ENCODE measurements at regions not wholly inside any gene's neighbourhood (a gene's known extent, or its start where the extent isn't known, plus 50 kb on each side); places are given as distances from the start of the nearest gene placed in this dataset.

DNA sequence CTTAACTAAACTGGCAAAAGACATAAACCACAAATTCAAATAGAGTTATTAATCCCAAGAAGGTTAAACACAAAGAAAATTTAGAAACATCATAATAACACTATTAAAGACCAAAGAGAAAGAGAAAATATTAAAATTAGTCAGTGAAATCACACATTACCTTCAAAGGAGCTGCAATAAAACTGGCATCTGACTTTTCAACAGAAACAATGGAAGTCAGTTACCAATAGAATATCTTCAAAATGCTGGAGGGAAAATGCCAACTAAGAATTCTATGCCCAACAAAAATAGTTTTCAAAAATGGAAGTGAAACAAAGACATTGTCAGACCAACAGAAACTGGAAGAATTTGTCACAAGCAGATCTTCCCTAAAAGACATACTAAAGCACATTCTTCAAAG is 68.7 kb upstream of the RNF7 start:
- CTCF ChIA-PET = no interaction called here
- Mint-ChIP-seq H3K4me3 (no peak overlapping the region), H3K27me3 (ENCODE audit: low read depth) (peaks cover 23% of the 10 kb centered on the region), H3K4me1 (ENCODE audit: low read depth) (no peaks in the 10 kb centered on the region), H3K27ac (no peak overlapping the region), H3K36me3 (ENCODE audit: low read depth) (peaks cover 2% of the 10 kb centered on the region), H3K9me3 (ENCODE audit: insufficient read depth) (peaks cover 13% of the 10 kb centered on the region)
- DNase-seq (no peak), ATAC-seq (no peak)
- POLR2A ChIA-PET = no interaction called here

DNA sequence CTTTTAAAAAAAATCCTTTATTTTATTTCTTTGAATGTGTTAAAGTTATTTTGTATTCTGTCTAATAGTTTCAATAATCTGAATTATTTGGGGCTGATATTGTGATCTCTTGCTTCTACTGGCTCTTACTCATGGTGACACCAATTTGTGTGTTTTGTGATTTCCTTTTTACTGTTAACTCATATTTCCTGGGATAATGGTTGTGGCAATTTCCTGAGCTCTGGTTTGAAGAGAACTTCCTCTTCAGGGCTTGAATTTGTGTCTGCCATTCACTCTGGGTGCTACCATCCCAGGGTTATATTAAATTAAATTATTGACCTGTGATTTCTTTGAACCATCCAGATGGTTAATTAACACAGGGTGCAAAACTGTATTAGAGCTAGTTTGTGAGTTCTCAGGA is 60.4 kb upstream of the RNF7 start:
- peaks cover 26% of the 10 kb centered on the region for H3K27me3 Mint-ChIP-seq (ENCODE audit: low read depth)
- no peaks in the 10 kb centered on the region for H3K36me3 Mint-ChIP-seq (ENCODE audit: low read depth)
- H3K4me3 Mint-ChIP-seq = no peak overlapping the region
- ChIA-PET POLR2A (no interaction called here), CTCF (no interaction called here)
- no peak for DNase-seq
- peaks cover 18% of the 10 kb centered on the region for H3K4me1 Mint-ChIP-seq (ENCODE audit: low read depth)
- H3K27ac Mint-ChIP-seq = no peak overlapping the region
- no peak for ATAC-seq
- H3K9me3 Mint-ChIP-seq (ENCODE audit: insufficient read depth) = no peaks in the 10 kb centered on the region

DNA sequence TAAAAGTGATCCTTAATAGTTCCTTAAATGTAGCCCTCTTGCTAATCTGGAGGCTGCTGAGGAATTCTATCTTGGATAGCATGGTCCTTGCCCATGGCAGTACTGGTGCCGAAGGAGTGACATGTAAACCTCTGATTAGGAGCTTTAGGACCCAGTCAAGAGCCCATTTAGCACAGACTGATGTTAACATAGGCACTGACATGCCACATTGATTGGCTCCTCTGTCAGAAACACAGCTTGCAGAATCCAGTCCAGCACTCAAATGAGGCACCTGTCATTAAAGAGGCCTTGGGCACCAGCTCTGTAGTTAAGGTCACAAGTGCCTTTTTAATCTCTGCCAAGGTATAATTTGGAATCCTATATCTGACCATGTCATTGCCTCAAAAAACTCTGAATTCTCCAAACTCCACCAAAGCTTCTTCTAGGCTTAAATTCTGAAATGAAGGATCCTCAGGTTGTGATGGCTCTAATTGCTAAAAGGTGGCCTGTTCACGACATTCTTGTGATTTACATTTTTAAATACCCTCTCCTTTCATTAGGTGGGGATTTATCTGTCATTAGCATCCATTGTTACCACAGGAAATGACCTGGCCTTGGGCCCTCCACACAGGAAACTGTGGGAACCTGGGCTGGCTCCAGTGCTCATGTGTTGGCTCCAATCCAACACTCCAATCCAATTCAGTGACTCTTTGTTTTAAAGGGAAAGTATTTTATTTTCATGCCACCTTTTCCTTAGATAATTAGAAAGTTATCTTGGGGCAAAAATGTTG is 57.3 kb upstream of the RNF7 start:
- CTCF ChIA-PET = interaction anchor here (1.0 kb wide), 1 partner anchor 207 kb away, joined by 4 read pairs; no protein-coding TSS in a partner anchor

DNA sequence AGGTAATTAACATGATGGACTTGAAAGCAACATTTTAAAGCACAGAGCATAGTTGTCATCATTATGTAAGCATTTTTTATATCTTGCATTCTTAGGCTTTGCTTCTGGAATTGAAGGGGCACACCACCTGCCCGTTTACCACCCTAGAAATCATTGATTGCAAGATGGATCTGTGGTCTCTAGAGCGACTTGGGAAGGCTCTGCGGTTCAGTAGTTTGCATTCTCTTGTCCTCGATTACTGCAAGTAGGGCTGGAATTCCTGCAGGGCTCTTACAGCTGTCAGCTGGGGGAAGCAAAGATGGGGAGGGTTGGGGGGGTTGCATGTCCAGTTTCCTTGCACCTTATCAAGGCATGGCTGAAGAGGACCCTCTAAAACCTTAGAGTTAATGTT is 56.7 kb upstream of the RNF7 start:
- ATAC-seq (no peak), DNase-seq (no peak)
- H3K27me3 Mint-ChIP-seq (ENCODE audit: low read depth) = peaks cover 9% of the 10 kb centered on the region
- no peaks in the 10 kb centered on the region for H3K9me3 Mint-ChIP-seq (ENCODE audit: insufficient read depth)
- no peak overlapping the region for H3K4me3 Mint-ChIP-seq
- ChIA-PET POLR2A (no interaction called here), CTCF (interaction anchor here (1.0 kb wide), 1 partner anchor 207 kb away, joined by 4 read pairs; no protein-coding TSS in a partner anchor)
- no peak overlapping the region for H3K27ac Mint-ChIP-seq
- no peaks in the 10 kb centered on the region for H3K36me3 Mint-ChIP-seq (ENCODE audit: low read depth)
- peaks cover 21% of the 10 kb centered on the region for H3K4me1 Mint-ChIP-seq (ENCODE audit: low read depth)

More for the DNA sequence above, 57.3 kb upstream of the RNF7 start:
- no peak for DNase-seq
- Mint-ChIP-seq H3K9me3 (ENCODE audit: insufficient read depth) (no peaks in the 10 kb centered on the region), H3K36me3 (ENCODE audit: low read depth) (no peaks in the 10 kb centered on the region), H3K27me3 (ENCODE audit: low read depth) (peaks cover 13% of the 10 kb centered on the region), H3K4me3 (no peak overlapping the region), H3K27ac (no peak overlapping the region), H3K4me1 (ENCODE audit: low read depth) (peaks cover 18% of the 10 kb centered on the region)
- ATAC-seq = no peak
- POLR2A ChIA-PET = interaction anchor here (0.8 kb wide), 1 partner anchor 115 kb away, joined by 3 read pairs; no protein-coding TSS in a partner anchor

DNA sequence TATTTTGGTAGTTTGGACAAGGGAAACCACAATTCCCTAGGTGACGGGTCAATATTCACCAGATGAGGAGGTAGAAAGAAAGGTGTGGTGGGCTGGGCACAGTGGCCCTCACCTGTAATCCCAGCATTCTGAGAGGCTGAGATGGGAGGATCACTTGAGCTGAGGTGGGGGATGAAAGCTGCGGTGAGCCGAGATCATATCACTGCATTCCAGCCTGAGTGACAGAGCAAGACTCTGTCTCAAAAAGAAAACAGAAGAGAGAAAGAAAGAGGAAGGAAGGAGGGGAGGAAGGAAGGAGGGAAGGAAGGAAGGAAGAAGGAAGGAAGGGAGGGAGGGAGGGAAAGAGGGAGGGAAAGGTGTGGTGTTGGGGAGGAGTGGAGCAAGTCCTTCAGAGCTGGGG is 56.1 kb upstream of the RNF7 start:
- DNase-seq = no peak
- no peak overlapping the region for H3K27ac Mint-ChIP-seq
- H3K36me3 Mint-ChIP-seq (ENCODE audit: low read depth) = no peaks in the 10 kb centered on the region
- H3K4me1 Mint-ChIP-seq (ENCODE audit: low read depth) = peaks cover 26% of the 10 kb centered on the region
- H3K4me3 Mint-ChIP-seq = no peak overlapping the region
- CTCF ChIA-PET = no interaction called here
- POLR2A ChIA-PET = no interaction called here
- H3K9me3 Mint-ChIP-seq (ENCODE audit: insufficient read depth) = no peaks in the 10 kb centered on the region
- peaks cover 3% of the 10 kb centered on the region for H3K27me3 Mint-ChIP-seq (ENCODE audit: low read depth)
- ATAC-seq = no peak

DNA sequence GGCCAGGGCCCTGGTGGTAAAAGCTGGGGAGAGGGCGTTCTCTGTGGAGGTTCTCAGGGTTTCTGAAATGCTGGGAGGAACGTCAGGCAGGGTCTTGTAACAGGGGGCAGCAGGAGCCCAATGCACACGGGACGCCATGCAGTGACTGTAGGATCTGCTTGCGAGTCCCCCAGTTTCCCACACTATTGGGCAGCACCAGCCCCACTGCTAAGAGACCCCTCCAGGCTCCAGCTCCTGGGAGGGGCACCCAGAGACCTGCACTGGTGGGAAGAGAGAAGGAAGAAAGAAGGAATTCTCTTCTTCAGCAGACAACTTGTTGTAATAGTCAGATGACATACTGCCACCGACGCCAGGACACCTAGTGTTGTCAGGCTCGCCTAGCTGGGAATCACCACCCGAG is 55.2 kb upstream of the RNF7 start:
- no peak for ATAC-seq
- no peak for DNase-seq
- Mint-ChIP-seq H3K36me3 (ENCODE audit: low read depth) (no peaks in the 10 kb centered on the region), H3K9me3 (ENCODE audit: insufficient read depth) (no peaks in the 10 kb centered on the region), H3K4me3 (no peak overlapping the region), H3K4me1 (ENCODE audit: low read depth) (peaks cover 24% of the 10 kb centered on the region), H3K27ac (no peak overlapping the region), H3K27me3 (ENCODE audit: low read depth) (no peaks in the 10 kb centered on the region)
- POLR2A ChIA-PET = no interaction called here
- CTCF ChIA-PET = no interaction called here

DNA sequence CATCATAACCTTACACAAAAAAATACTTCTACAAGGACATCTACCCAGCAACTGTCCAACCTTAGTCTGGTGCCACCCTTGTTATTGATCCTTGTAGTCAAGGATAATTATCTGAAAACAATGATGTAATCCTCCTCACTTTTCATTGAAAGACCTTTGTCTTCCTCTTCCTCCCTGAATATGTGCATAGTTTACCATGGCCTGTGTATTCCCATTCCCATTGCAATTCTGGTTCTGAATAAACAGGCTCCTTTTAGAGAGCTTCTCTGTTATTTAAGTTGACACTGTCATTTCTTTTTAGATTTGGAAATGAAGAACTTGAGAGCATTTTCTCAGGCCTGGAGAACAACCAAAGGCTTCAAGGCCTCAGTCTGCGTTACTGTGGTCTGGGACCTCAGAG is 53.3 kb upstream of the RNF7 start:
- ATAC-seq = no peak
- H3K27me3 Mint-ChIP-seq (ENCODE audit: low read depth) = no peaks in the 10 kb centered on the region
- POLR2A ChIA-PET = no interaction called here
- H3K36me3 Mint-ChIP-seq (ENCODE audit: low read depth) = no peaks in the 10 kb centered on the region
- no peaks in the 10 kb centered on the region for H3K9me3 Mint-ChIP-seq (ENCODE audit: insufficient read depth)
- H3K27ac Mint-ChIP-seq = no peak overlapping the region
- no peak overlapping the region for H3K4me3 Mint-ChIP-seq
- peaks cover 23% of the 10 kb centered on the region for H3K4me1 Mint-ChIP-seq (ENCODE audit: low read depth)
- CTCF ChIA-PET = no interaction called here
- DNase-seq = no peak

DNA sequence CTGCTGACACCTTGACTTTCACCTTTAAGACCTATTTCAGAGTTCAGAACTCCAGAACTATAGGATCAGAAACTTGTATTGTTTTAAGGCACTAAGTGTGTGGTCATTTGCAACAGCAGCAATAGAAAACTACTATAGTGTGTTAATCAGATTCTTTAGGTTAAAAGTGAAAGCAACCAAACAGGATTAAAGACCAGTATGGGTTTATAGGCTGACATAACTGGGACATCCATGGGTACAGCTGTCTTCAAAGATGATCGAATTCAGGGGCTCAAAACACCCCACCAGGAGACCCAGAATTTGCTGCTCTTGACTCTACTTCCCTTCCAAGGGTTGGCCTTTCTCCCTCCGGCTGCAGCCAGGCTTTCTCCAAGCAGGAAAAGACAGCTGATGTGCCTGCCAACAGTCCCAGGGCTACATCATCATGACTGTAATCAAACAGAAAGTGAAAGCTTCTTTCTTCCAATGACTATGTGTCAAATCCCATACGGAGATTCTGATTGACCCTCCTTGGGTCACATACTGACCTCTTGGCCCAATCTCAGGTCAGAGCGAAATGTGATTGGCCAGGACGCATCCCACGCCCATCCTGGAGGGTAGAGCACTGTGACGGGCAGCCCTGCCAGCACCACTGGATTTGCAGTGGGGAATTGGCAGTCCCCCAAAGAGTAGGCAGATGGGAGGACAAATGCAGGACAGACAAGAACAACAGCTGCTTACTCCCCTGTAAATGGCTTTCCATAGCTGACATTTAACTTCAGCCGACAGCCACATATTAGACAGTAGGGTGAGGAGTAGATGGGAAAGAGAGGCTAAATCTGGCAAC is 51.4 kb upstream of the RNF7 start:
- Mint-ChIP-seq H3K27ac (peak overlapping the region; percentile 80), H3K4me1 (ENCODE audit: low read depth) (peaks cover 15% of the 10 kb centered on the region), H3K36me3 (ENCODE audit: low read depth) (no peaks in the 10 kb centered on the region), H3K9me3 (ENCODE audit: insufficient read depth) (no peaks in the 10 kb centered on the region), H3K27me3 (ENCODE audit: low read depth) (no peaks in the 10 kb centered on the region), H3K4me3 (peak overlapping the region; percentile 68)
- no peak for DNase-seq
- CTCF ChIA-PET = interaction anchor here (2.0 kb wide), 1 partner anchor 42 kb away, joined by 5 read pairs; no protein-coding TSS in a partner anchor
- peak; percentile 75 for ATAC-seq
- POLR2A ChIA-PET = no interaction called here

Data from activated CD8-positive, alpha-beta T cell treated with anti-CD3 and anti-CD28 coated beads, Interleukin-2, amount 10 ng/mL, durations not matched to agents 7 days and 5 days (primary cell).